ENCODE measurements at regions not wholly inside any gene's neighbourhood (a gene's known extent, or its start where the extent isn't known, plus 50 kb on each side); places are given as distances from the start of the nearest gene placed in this dataset.

DNA sequence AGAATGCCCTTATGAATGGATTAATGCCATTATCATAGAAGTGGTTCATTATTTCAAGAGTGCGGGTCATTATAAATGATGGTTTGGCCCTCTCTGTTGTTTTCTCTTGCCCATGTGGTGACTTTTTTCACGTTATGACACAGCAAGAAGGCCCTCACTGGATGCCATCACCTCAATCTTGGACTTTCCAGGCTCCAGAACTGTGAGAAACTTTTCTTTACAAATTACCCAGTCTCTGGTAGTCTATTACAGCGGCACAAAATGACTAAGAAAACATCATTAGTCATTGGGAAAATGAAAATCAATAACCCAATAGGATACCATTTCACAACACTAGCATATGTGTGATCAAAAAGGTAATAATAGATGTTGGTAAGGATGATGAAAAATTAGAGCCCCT lies 119.0 kb upstream of the LPP start:
- TF ChIP-seq, protein P1, sequence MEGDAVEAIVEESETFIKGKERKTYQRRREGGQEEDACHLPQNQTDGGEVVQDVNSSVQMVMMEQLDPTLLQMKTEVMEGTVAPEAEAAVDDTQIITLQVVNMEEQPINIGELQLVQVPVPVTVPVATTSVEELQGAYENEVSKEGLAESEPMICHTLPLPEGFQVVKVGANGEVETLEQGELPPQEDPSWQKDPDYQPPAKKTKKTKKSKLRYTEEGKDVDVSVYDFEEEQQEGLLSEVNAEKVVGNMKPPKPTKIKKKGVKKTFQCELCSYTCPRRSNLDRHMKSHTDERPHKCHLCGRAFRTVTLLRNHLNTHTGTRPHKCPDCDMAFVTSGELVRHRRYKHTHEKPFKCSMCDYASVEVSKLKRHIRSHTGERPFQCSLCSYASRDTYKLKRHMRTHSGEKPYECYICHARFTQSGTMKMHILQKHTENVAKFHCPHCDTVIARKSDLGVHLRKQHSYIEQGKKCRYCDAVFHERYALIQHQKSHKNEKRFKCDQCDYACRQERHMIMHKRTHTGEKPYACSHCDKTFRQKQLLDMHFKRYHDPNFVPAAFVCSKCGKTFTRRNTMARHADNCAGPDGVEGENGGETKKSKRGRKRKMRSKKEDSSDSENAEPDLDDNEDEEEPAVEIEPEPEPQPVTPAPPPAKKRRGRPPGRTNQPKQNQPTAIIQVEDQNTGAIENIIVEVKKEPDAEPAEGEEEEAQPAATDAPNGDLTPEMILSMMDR (IDR thresholded peaks at IDR 0.05) = no peak
- TF ChIP-seq POLR2A (IDR thresholded peaks at IDR 0.05) = no peak

Data from Peyer's patch (tissue), 4 donors.